ENCODE measurements at regions not wholly inside any gene's neighbourhood (a gene's known extent, or its start where the extent isn't known, plus 50 kb on each side); places are given as distances from the start of the nearest gene placed in this dataset.

- no peak for TF ChIP-seq CTCF (IDR thresholded peaks at IDR 0.05)
- no peak for TF ChIP-seq EZH2 (IDR thresholded peaks at IDR 0.05)
Observed at GRCh38 chr6:95408111-95408510, 169.2 kb upstream of the MANEA start.

Measured in neural progenitor cell (in vitro differentiated cells).